H9 (cell line): ENCODE measurements at regions not wholly inside any gene's neighbourhood (a gene's known extent, or its start where the extent isn't known, plus 50 kb on each side); places are given as distances from the start of the nearest gene placed in this dataset.

Experiments
- DNase-seq: peaks from one replicate; pipeline ENCODE4 v3.0.0-alpha.2; 2017
- H2AFZ ChIP-seq: one replicate; pipeline ENCODE4 v1.6.1; 2013; ENCODE audit warnings: mild to moderate bottlenecking, low read length, control low read depth, moderate library complexity
- H2AK5ac ChIP-seq: 2 replicates; pipeline ENCODE4 v1.6.1; 2013; ENCODE audit warnings: low read length, control low read depth, mixed read lengths; ENCODE audit not compliant: insufficient read length
- H2BK120ac ChIP-seq: one replicate; pipeline ENCODE4 v1.6.1; 2013; ENCODE audit warnings: low read depth, mild to moderate bottlenecking, low read length, control low read depth, inconsistent platforms; ENCODE audit not compliant: poor library complexity, severe bottlenecking
- H2BK12ac ChIP-seq: 2 replicates; pipeline ENCODE4 v1.6.1; 2013; ENCODE audit warnings: low read length, control low read depth, mixed read lengths, low read depth; ENCODE audit not compliant: insufficient read length
- H2BK15ac ChIP-seq: 2 replicates; pipeline ENCODE4 v1.6.1; 2013; ENCODE audit warnings: low read depth, low read length, control low read depth
- H2BK20ac ChIP-seq: one replicate; pipeline ENCODE4 v1.6.1; 2013; ENCODE audit warnings: low read depth, mild to moderate bottlenecking, low read length, control low read depth, inconsistent platforms; ENCODE audit not compliant: poor library complexity, severe bottlenecking
- H2BK5ac ChIP-seq: 2 replicates; pipeline ENCODE4 v1.6.1; 2013; ENCODE audit warnings: low read length, control low read depth, mixed read lengths; ENCODE audit not compliant: insufficient read length
- H3K14ac ChIP-seq: 2 replicates; pipeline ENCODE4 v1.6.1; 2013; ENCODE audit warnings: low read length, control low read depth; ENCODE audit not compliant: insufficient read depth
- H3K18ac ChIP-seq: 2 replicates; pipeline ENCODE4 v1.6.1; 2013; ENCODE audit warnings: low read depth, mild to moderate bottlenecking, mixed read lengths, low read length, control low read depth; ENCODE audit not compliant: insufficient read length
- H3K23ac ChIP-seq: 2 replicates; pipeline ENCODE4 v1.6.1; 2013; ENCODE audit warnings: low read length, control low read depth, mixed read lengths, low read depth; ENCODE audit not compliant: insufficient read length
- H3K23me2 ChIP-seq: 2 replicates; pipeline ENCODE4 v1.6.1; 2013; ENCODE audit warnings: low read depth, mild to moderate bottlenecking, mixed read lengths, low read length, control low read depth; ENCODE audit not compliant: insufficient read length, poor library complexity, severe bottlenecking
- H3K27ac ChIP-seq: 2 replicates; pipeline ENCODE4 v1.5.1; 2013; ENCODE audit warnings: low read length, control low read depth, mixed read lengths, low read depth; ENCODE audit not compliant: insufficient read length
- H3K27me3 ChIP-seq: 2 replicates; pipeline ENCODE4 v1.6.1; 2013; ENCODE audit warnings: low read length, control low read depth, inconsistent platforms; ENCODE audit not compliant: insufficient read depth
- H3K4ac ChIP-seq: 2 replicates; pipeline ENCODE4 v1.6.1; 2013; ENCODE audit warnings: low read depth, mild to moderate bottlenecking, control low read depth, inconsistent platforms, low read length, moderate library complexity
- H3K4me1 ChIP-seq: 2 replicates; pipeline ENCODE4 v1.6.1; 2013; ENCODE audit warnings: low read length, control low read depth, inconsistent platforms; ENCODE audit not compliant: insufficient read depth
- H3K4me2 ChIP-seq: 2 replicates; pipeline ENCODE4 v1.6.1; 2013; ENCODE audit warnings: low read length, control low read depth, mixed read lengths; ENCODE audit not compliant: insufficient read length, insufficient read depth
- H3K56ac ChIP-seq: 2 replicates; pipeline ENCODE4 v1.6.1; 2013; ENCODE audit warnings: low read depth, mild to moderate bottlenecking, mixed read lengths, low read length, control low read depth; ENCODE audit not compliant: insufficient read length
- H3K79me1 ChIP-seq: 2 replicates; pipeline ENCODE4 v1.6.1; 2013; ENCODE audit warnings: low read depth, mild to moderate bottlenecking, moderate library complexity, low read length, control low read depth, inconsistent platforms; ENCODE audit not compliant: insufficient read depth, poor library complexity, severe bottlenecking
- H3K79me2 ChIP-seq: 2 replicates; pipeline ENCODE4 v1.6.1; 2013; ENCODE audit warnings: low read length, control low read depth, inconsistent platforms; ENCODE audit not compliant: insufficient read depth
- H3K9ac ChIP-seq: 2 replicates; pipeline ENCODE4 v1.6.1; 2013; ENCODE audit warnings: low read length, control low read depth, mixed read lengths; ENCODE audit not compliant: insufficient read length; ENCODE audit errors: extremely low read depth
- H3K9me3 ChIP-seq: one replicate; pipeline ENCODE4 v1.6.1; 2013; ENCODE audit warnings: low read depth, low read length, inconsistent platforms; ENCODE audit not compliant: control insufficient read depth
- H3T11ph ChIP-seq: one replicate; pipeline ENCODE4 v1.6.1; 2013; ENCODE audit warnings: mild to moderate bottlenecking, low read length, control low read depth, inconsistent platforms
- H4K20me1 ChIP-seq: one replicate; pipeline ENCODE4 v1.6.1; 2013; ENCODE audit not compliant: control insufficient read depth, insufficient read length, insufficient read depth
- H4K5ac ChIP-seq: 2 replicates; pipeline ENCODE4 v1.6.1; 2013; ENCODE audit warnings: low read depth, mild to moderate bottlenecking, mixed read lengths, low read length, control low read depth; ENCODE audit not compliant: insufficient read length
- H4K8ac ChIP-seq: replicated peaks from 2 replicates; pipeline ENCODE4 v1.6.1; 2013; ENCODE audit warnings: low read length, control low read depth, mixed read lengths, low read depth; ENCODE audit not compliant: insufficient read length
- H4K91ac ChIP-seq: 2 replicates; pipeline ENCODE4 v1.6.1; 2013; ENCODE audit warnings: low read depth, mild to moderate bottlenecking, moderate library complexity, mixed read lengths, low read length, control low read depth; ENCODE audit not compliant: insufficient read length
- H3K27ac Mint-ChIP-seq, 3 experiments: 2 replicates in 2 of 3; 3 replicates in 1 of 3; pipeline ENCODE4 v1.8.0; 2020 to 2021; ENCODE audit warnings: mixed read lengths in 3 of 3, mild to moderate bottlenecking in 1 of 3, moderate library complexity in 1 of 3
- H3K27me3 Mint-ChIP-seq: 2 replicates; pipeline ENCODE4 v1.8.0; 2021; ENCODE audit warnings: low read depth, mild to moderate bottlenecking, moderate library complexity, mixed read lengths
- H3K36me3 Mint-ChIP-seq, 3 experiments: 2 replicates in 2 of 3; 3 replicates in 1 of 3; pipeline ENCODE4 v1.8.0; 2020 to 2021; ENCODE audit warnings: low read depth in 3 of 3, mixed read lengths in 3 of 3; ENCODE audit not compliant: insufficient read depth in 1 of 3
- H3K4me1 Mint-ChIP-seq, 2 experiments: 2 replicates each; pipeline ENCODE4 v1.8.0; 2020; ENCODE audit warnings: mixed read lengths in 2 of 2
- H3K4me3 Mint-ChIP-seq, 2 experiments: 2 replicates in 1 of 2; 3 replicates in 1 of 2; pipeline ENCODE4 v1.8.0; 2020 to 2021; ENCODE audit warnings: mild to moderate bottlenecking in 2 of 2, mixed read lengths in 2 of 2, moderate library complexity in 1 of 2
- H3K9me3 Mint-ChIP-seq, 2 experiments: 2 replicates in 1 of 2; 3 replicates in 1 of 2; pipeline ENCODE4 v1.8.0; 2020; ENCODE audit warnings: mild to moderate bottlenecking in 2 of 2, mixed read lengths in 2 of 2, moderate library complexity in 1 of 2
- CTCF ChIP-seq: fragments of 200-600 bp; sonication (generic); conservative IDR thresholded peaks from 3 replicates; pipeline ENCODE4 v1.8.0; 2021; ENCODE audit warnings: antibody characterized with exemption, mild to moderate bottlenecking
- WGBS: extraction: QIAGEN DNeasy Blood & Tissue Kit; methylation state at CpG from one replicate; pipeline ENCODE4 v1.1.7; 2013; ENCODE audit warnings: missing lambda C conversion rate, low lambda C conversion rate, mixed read lengths; ENCODE audit not compliant: insufficient read length; ENCODE audit errors: extremely low coverage; 5-methylcytosine and 5-hydroxymethylcytosine counted together

- no peak overlapping the region for H3K27ac Mint-ChIP-seq
- no peak for DNase-seq
- peaks cover 8 to 11% of the 10 kb centered on the region in 2 experiments; a peak in 4 of 5 replicates for H3K9me3 Mint-ChIP-seq
- no peak overlapping the region for H4K5ac ChIP-seq
- no peak for TF ChIP-seq CTCF
- H4K8ac ChIP-seq = no peak overlapping the region
- no peak overlapping the region for H2BK5ac ChIP-seq
- WGBS = no CpG with 5 or more reads among the region's 3 CpGs
- H3K9ac ChIP-seq = no peak overlapping the region
- H3K9me3 ChIP-seq = no peaks in the 10 kb centered on the region
- no peaks in the 10 kb centered on the region for H4K20me1 ChIP-seq
- H3K23me2 ChIP-seq = no peaks in the 10 kb centered on the region
- H3K14ac ChIP-seq = no peak overlapping the region
- no peak overlapping the region for H2AK5ac ChIP-seq
- no peak overlapping the region for H3K4me3 Mint-ChIP-seq
- no peak overlapping the region for H2BK12ac ChIP-seq
- H2BK20ac ChIP-seq = no peak overlapping the region
- no peak overlapping the region for H2AFZ ChIP-seq
- no peaks in the 10 kb centered on the region for H3K79me2 ChIP-seq
- H3K4me1 Mint-ChIP-seq = peaks cover 33 to 35% of the 10 kb centered on the region in 2 experiments
- no peak overlapping the region for H2BK15ac ChIP-seq
- H3T11ph ChIP-seq = no peak overlapping the region
- H2BK120ac ChIP-seq = no peak overlapping the region
- peaks cover 4% of the 10 kb centered on the region; the same call in 1 of the 2 replicates for H3K4me1 ChIP-seq
- no peak overlapping the region for H3K23ac ChIP-seq
- no peak overlapping the region for H3K56ac ChIP-seq
- H4K91ac ChIP-seq = no peak overlapping the region
- H3K27ac ChIP-seq = no peak overlapping the region
- no peak overlapping the region for H3K18ac ChIP-seq
- H3K36me3 Mint-ChIP-seq = peaks cover 2 to 18% (median 11%) of the 10 kb centered on the region in 3 experiments; a peak in 5 of 7 replicates
- H3K27me3 Mint-ChIP-seq = no peaks in the 10 kb centered on the region
- H3K4ac ChIP-seq = no peak overlapping the region
- H3K27me3 ChIP-seq = no peaks in the 10 kb centered on the region
- no peaks in the 10 kb centered on the region for H3K79me1 ChIP-seq
- no peak overlapping the region for H3K4me2 ChIP-seq
Observed at GRCh38 chr15:79376383-79376782, 55.8 kb upstream of the MINAR1 start.
